GM10266 (cell line): ENCODE measurements at regions not wholly inside any gene's neighbourhood (a gene's known extent, or its start where the extent isn't known, plus 50 kb on each side); places are given as distances from the start of the nearest gene placed in this dataset.

Experiments used
- DNase-seq: peaks from one replicate; pipeline ENCODE4 v3.0.0; 2012; ENCODE audit errors: extremely low spot score
- CTCF ChIP-seq: IDR thresholded peaks from 2 replicates; pipeline ENCODE4 v1.5.1; 2012; ENCODE audit warnings: mild to moderate bottlenecking, low read depth; ENCODE audit not compliant: control insufficient read depth, insufficient read depth; ENCODE audit errors: missing control alignments

- DNase-seq, result no peak
- no peak for TF ChIP-seq CTCF
These were observed 308.4 kb downstream of the PSAT1 start for GRCh38 chr9:78605041-78606000.

GRCh38 chr9:78606001-78606379 is 309.1 kb downstream of the PSAT1 start:
- DNase-seq, result no peak
- TF ChIP-seq CTCF, result no peak

GRCh38 chr9:78607853-78608252 is 310.9 kb downstream of the PSAT1 start:
- DNase-seq, result no peak

GRCh38 chr9:78609450-78609849 is 312.5 kb downstream of the PSAT1 start:
- DNase-seq, result no peak
- TF ChIP-seq CTCF, result no peak

More at GRCh38 chr9:78607853-78608252, 310.9 kb downstream of the PSAT1 start:
- TF ChIP-seq CTCF, result no peak

GRCh38 chr9:78612091-78612490 is 315.2 kb downstream of the PSAT1 start:
- DNase-seq, result no peak

GRCh38 chr9:78613006-78613405 is 316.1 kb downstream of the PSAT1 start:
- no peak for DNase-seq
- no peak for TF ChIP-seq CTCF

More at GRCh38 chr9:78612091-78612490, 315.2 kb downstream of the PSAT1 start:
- TF ChIP-seq CTCF, result no peak

GRCh38 chr9:78614892-78615291 is 318.0 kb downstream of the PSAT1 start:
- DNase-seq, result no peak
- no peak for TF ChIP-seq CTCF
